C4-2B (cell line): ENCODE measurements at regions not wholly inside any gene's neighbourhood (a gene's known extent, or its start where the extent isn't known, plus 50 kb on each side); places are given as distances from the start of the nearest gene placed in this dataset.

ENCODE experiments used
- CTCF ChIP-seq: fragments of 450-650 bp; conservative IDR thresholded peaks from 2 replicates; pipeline ENCODE4 v1.5.1; 2017; ENCODE audit warnings: mild to moderate bottlenecking
- ZFX ChIP-seq: fragments of 450-650 bp; IDR thresholded peaks from 2 replicates; pipeline ENCODE4 v1.6.1; 2017

GRCh38 chr2:62296034-62296831, 100.3 kb downstream of the B3GNT2 start:
- TF ChIP-seq CTCF: no peak
- no peak for TF ChIP-seq ZFX
